ENCODE measurements at regions not wholly inside any gene's neighbourhood (a gene's known extent, or its start where the extent isn't known, plus 50 kb on each side); places are given as distances from the start of the nearest gene placed in this dataset.

GRCh38 chr11:71063129-71063528 lies 189.2 kb downstream of the SHANK2 start:
- 0% methylated on average over 7 of the region's 7 CpGs for WGBS (ENCODE audit: insufficient coverage, low coverage, missing lambda C conversion rate)
- no TSS peak for BruUV-seq (replicated peaks)
- Histone ChIP-seq H3K4me3 (no peak overlapping the region), H3K9me1 (ENCODE audit: control insufficient read depth, insufficient read depth, low read length) (no peaks in the 10 kb centered on the region), H3K4me2 (ENCODE audit: insufficient read depth, low read length) (no peak overlapping the region), H3K36me3 (ENCODE audit: control insufficient read depth, insufficient read depth, low read length) (no peaks in the 10 kb centered on the region), H4K20me1 (replicated peaks; ENCODE audit: control insufficient read depth, insufficient read depth, low read length) (no peaks in the 10 kb centered on the region), H3K4me1 (replicated peaks in 1 of 2; ENCODE audit: control insufficient read depth in 2 of 2, insufficient read depth in 2 of 2, low read length in 2 of 2) (no peaks in the 10 kb centered on the region), H3K9me3 (replicated peaks; ENCODE audit: control insufficient read depth, insufficient read depth, low read depth, low read length) (no peaks in the 10 kb centered on the region), H3K27me3 (ENCODE audit: control insufficient read depth in 2 of 2, insufficient read depth in 2 of 2, low read length in 2 of 2) (peaks cover 0 to 42% of the 10 kb centered on the region in 2 experiments; a peak in 2 of 5 replicates), H2AFZ (ENCODE audit: low read depth, low read length) (no peak overlapping the region), H3K9ac (ENCODE audit: insufficient read depth in 1 of 2, low read depth in 2 of 2, low read length in 2 of 2) (no peak overlapping the region), H3K27ac (ENCODE audit: extremely low read depth, low read depth, low read length) (no peak overlapping the region), H3K79me2 (ENCODE audit: control insufficient read depth, insufficient read depth, low read length) (no peaks in the 10 kb centered on the region)
- intact Hi-C loops (cut with micrococcal nuclease), result no loop called here
- no peak for ATAC-seq
- CTCF ChIA-PET (ENCODE audit: low intra/inter-chr PET ratio), result no interaction called here
- POLR2A ChIA-PET, result no interaction called here
- DNase-seq (ENCODE audit: extremely low read depth in 1 of 4, low spot score in 3 of 4), result no peak
- FAIRE-seq, result no peak
- in situ Hi-C loops (cut with MboI), result loop anchor here (25.0 kb wide), 2 partner anchors 251 to 551 kb away; no protein-coding TSS in a partner anchor
- no peak for TF ChIP-seq TAF7 (tag; IDR thresholded peaks at IDR 0.05)
- TF ChIP-seq ZNF780A (CRISPR knock-in tag; IDR thresholded peaks at IDR 0.05), result no peak
- no peak for TF ChIP-seq MLLT1 (IDR thresholded peaks at IDR 0.05)
- TF ChIP-seq ZKSCAN3 (CRISPR knock-in tag; IDR thresholded peaks at IDR 0.05), result no peak
- no peak for TF ChIP-seq ZNF280A (IDR thresholded peaks at IDR 0.05; ENCODE audit: low read depth, partially characterized antibody)
- TF ChIP-seq SRSF1 (IDR thresholded peaks at IDR 0.05; ENCODE audit: low read depth, low read length), result no peak
- no peak for TF ChIP-seq CCAR2 (IDR thresholded peaks at IDR 0.05; ENCODE audit: low read depth, low read length)
- no peak for TF ChIP-seq ZKSCAN8 (CRISPR knock-in tag; IDR thresholded peaks at IDR 0.05)
- TF ChIP-seq HDAC6 (IDR thresholded peaks at IDR 0.05; ENCODE audit: low read depth, low read length), result no peak
- no peak for TF ChIP-seq KDM5B (IDR thresholded peaks at IDR 0.05; ENCODE audit: insufficient replicate concordance, low read depth, low read length)
- no peak for TF ChIP-seq SOX6 (IDR thresholded peaks at IDR 0.05)
- no peak for TF ChIP-seq ZC3H11A (IDR thresholded peaks at IDR 0.05; ENCODE audit: low read depth, low read length)
- no peak for TF ChIP-seq NR2F6 (CRISPR knock-in tag; IDR thresholded peaks at IDR 0.05)
- TF ChIP-seq ZNF766 (CRISPR knock-in tag; conservative IDR thresholded peaks at IDR 0.05), result no peak
- TF ChIP-seq CBX5 (IDR thresholded peaks at IDR 0.05; ENCODE audit: borderline replicate concordance, low read depth), result no peak
- TF ChIP-seq MBD2 (IDR thresholded peaks at IDR 0.05; ENCODE audit: borderline replicate concordance, low read depth), result no peak
- no peak for TF ChIP-seq TSC22D4 (tag; IDR thresholded peaks at IDR 0.05)
- TF ChIP-seq, protein P1, sequence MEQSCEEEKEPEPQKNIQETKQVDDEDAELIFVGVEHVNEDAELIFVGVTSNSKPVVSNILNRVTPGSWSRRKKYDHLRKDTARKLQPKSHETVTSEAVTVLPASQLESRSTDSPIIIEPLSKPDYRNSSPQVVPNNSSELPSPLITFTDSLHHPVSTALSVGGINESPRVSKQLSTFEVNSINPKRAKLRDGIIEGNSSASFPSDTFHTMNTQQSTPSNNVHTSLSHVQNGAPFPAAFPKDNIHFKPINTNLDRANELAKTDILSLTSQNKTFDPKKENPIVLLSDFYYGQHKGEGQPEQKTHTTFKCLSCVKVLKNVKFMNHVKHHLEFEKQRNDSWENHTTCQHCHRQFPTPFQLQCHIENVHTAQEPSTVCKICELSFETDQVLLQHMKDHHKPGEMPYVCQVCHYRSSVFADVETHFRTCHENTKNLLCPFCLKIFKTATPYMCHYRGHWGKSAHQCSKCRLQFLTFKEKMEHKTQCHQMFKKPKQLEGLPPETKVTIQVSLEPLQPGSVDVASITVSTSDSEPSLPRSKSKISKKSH (CRISPR knock-in tag; IDR thresholded peaks at IDR 0.05), result no peak
